Naive B cell (primary cell): ENCODE measurements at regions not wholly inside any gene's neighbourhood (a gene's known extent, or its start where the extent isn't known, plus 50 kb on each side); places are given as distances from the start of the nearest gene placed in this dataset.
"Not testable (repeated sequence)": the region's sequence is repeated elsewhere in the genome, so short reads cannot be mapped to it uniquely, and the experiment has no call there.

Experiments used
- ATAC-seq, 2 donors: fragments of 150-1000 bp; cut with Tn5 transposase; 2 replicates each; pipeline ENCODE4 v1.10.0; 2021; ENCODE audit warnings: low read depth in 2 of 2, mild to moderate bottlenecking in 2 of 2, moderate library complexity in 2 of 2
- DNase-seq: peaks from one replicate; pipeline ENCODE4 v3.0.0; 2022
- H3K27ac Mint-ChIP-seq, 6 donors: one replicate each; pipeline ENCODE4 v1.8.0; 2020 to 2022; ENCODE audit warnings: mild to moderate bottlenecking in 6 of 6, mixed read lengths in 6 of 6, moderate library complexity in 5 of 6, inconsistent platforms in 2 of 6
- H3K27me3 Mint-ChIP-seq, 3 donors: one replicate each; pipeline ENCODE4 v1.8.0; 2021 to 2022; ENCODE audit warnings: mixed read lengths in 3 of 3, mild to moderate bottlenecking in 1 of 3
- H3K36me3 Mint-ChIP-seq, 2 donors: one replicate each; pipeline ENCODE4 v1.8.0; 2020 to 2022; ENCODE audit warnings: mixed read lengths in 2 of 2, inconsistent platforms in 1 of 2, mild to moderate bottlenecking in 1 of 2
- H3K4me1 Mint-ChIP-seq, 3 donors: one replicate each; pipeline ENCODE4 v1.8.0; 2020 to 2022; ENCODE audit warnings: mixed read lengths in 3 of 3, inconsistent platforms in 1 of 3, mild to moderate bottlenecking in 1 of 3, moderate library complexity in 1 of 3
- H3K4me3 Mint-ChIP-seq, 8 donors: one replicate each; pipeline ENCODE4 v1.8.0; 2020 to 2022; ENCODE audit warnings: mild to moderate bottlenecking in 8 of 8, mixed read lengths in 8 of 8, moderate library complexity in 8 of 8, inconsistent platforms in 2 of 8
- H3K9me3 Mint-ChIP-seq, 7 donors: one replicate each; pipeline ENCODE4 v1.8.0; 2020 to 2022; ENCODE audit warnings: mixed read lengths in 7 of 7, mild to moderate bottlenecking in 5 of 7, inconsistent platforms in 2 of 7, moderate library complexity in 1 of 7

DNA sequence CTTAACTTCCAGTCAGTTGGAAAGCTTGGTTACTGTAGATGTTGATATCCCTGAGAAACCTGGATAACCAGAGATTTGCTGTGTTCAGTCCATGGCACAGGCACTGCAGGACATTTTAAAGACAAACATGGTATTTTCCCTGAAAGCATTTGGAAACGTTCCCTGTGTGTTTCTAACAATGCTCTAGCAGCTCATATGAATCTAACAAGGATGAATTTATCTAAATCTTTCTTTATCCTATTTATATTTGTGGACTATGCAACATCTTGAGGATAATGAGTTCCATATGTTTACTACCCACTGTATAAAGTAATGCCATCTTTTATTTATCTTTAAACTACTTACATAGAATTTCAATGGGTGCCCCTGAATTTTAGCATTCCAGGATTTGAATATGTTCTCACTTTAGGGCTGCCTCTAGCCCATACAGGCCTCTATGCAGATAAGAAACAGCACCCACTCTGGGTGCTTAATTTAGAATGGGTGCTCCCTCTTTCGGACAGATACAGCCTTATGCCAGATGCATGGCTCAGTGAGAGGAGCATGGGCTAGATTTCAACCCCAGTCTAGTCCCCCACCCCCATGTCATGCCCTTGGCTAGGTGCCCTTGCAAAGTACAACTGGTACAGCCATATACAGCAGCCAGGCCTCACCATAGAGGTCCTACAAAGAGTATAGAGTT lies 50.6 kb upstream of the NEMP2 start:
- peak overlapping the region in 2 of 6 donors; percentile 17 to 20 for H3K27ac Mint-ChIP-seq
- no peaks in the 10 kb centered on the region for H3K27me3 Mint-ChIP-seq
- no peaks in the 10 kb centered on the region for H3K36me3 Mint-ChIP-seq
- peaks cover 0 to 4% (median 0%) of the 10 kb centered on the region in 3 donors for H3K4me1 Mint-ChIP-seq
- no peak for DNase-seq
- no peak for ATAC-seq
- no peaks in the 10 kb centered on the region for H3K9me3 Mint-ChIP-seq
- H3K4me3 Mint-ChIP-seq = no peak overlapping the region

DNA sequence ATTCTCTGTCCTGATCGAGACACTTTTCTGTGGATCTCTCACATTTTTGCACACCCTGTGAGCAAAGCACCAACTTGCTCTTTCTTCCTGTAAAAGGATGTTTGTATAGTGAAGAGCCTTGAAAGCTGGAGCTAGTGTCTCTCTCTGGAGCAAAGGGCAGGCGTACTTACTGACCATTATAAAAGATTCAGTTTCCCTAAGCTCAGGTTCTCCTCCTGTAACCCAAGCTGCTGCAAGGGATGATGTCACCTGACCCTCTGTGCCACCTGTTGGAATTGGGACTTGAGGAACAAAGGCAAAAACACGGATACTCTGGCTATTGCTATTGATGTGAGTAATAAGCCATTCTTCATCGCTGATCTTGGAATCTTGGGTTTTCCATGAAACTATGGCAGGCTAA lies 52.6 kb upstream of the NEMP2 start:
- ATAC-seq = no peak
- Mint-ChIP-seq H3K4me3 (no peak overlapping the region), H3K27ac (no peak overlapping the region), H3K36me3 (no peaks in the 10 kb centered on the region), H3K27me3 (no peaks in the 10 kb centered on the region), H3K9me3 (no peaks in the 10 kb centered on the region), H3K4me1 (peaks cover 0 to 4% (median 0%) of the 10 kb centered on the region in 3 donors)
- DNase-seq = no peak

DNA sequence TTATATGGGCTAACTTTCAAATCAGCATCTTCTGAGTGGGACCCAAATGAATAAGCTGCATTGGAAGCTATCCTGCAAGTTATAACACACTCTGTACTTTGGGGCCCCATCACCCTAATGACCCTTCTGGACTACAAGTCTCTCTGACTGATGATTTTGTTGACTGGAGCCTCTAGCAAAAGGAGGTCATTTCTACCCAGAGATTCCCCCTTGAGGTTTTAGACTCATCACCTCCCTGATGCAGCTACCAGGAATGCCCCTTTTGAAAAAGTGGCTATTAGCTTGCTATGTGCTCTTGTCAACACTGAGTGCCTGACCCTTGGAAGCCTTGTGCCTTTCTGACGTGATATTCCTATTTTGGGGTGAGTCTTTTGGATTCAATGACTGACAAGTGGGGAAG lies 54.5 kb upstream of the NEMP2 start:
- Mint-ChIP-seq H3K4me3 (no peak overlapping the region), H3K4me1 (no peaks in the 10 kb centered on the region), H3K9me3 (no peaks in the 10 kb centered on the region), H3K36me3 (no peaks in the 10 kb centered on the region), H3K27ac (no peak overlapping the region), H3K27me3 (no peaks in the 10 kb centered on the region)
- DNase-seq (no peak), ATAC-seq (no peak)

DNA sequence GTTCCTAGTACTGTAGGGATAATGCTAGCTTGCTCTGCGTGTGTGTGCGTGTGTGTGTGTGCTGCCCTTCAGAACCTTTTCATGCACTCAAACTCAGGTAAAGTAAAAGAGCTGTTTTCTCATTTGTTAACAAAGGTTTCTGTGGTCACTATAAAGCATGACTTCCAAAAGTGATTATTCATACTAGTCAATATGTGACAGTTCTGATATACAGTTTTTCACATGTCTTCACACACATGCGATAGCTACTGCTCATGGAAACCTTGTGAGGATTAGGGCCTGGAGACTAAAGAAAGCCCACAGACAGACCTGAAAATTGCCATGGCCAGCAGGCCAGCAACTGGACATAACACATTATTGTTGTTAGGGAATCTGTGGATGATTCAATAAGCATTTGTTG lies 56.9 kb upstream of the NEMP2 start:
- ATAC-seq (no peak), DNase-seq (no peak)
- Mint-ChIP-seq H3K4me3 (no peak overlapping the region), H3K9me3 (peaks cover 0 to 2% (median 0%) of the 10 kb centered on the region in 7 donors), H3K27ac (no peak overlapping the region), H3K4me1 (no peaks in the 10 kb centered on the region), H3K27me3 (no peaks in the 10 kb centered on the region), H3K36me3 (no peaks in the 10 kb centered on the region)

DNA sequence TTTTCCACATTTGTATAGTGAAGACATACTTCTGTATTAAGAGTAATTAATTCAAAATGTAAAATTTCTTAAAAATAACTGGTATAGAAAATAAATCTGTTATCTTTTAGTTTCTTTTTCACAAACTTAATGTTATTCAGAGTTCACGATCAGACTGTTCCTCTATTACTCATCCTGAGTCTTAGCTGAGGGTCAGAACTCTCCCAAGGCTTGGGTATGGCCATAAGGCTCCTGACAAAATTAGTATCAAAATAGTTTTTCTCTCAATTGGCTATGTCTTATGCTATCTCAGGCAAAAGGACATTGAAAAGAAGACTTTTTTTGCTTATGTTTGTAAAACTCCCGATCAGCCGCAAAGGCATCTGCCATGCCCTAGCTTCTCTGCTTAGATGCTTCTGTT lies 56.1 kb upstream of the NAB1 start:
- DNase-seq (no peak), ATAC-seq (no peak)
- Mint-ChIP-seq H3K36me3 (no peaks in the 10 kb centered on the region), H3K4me3 (no peak overlapping the region), H3K27me3 (no peaks in the 10 kb centered on the region), H3K9me3 (peaks cover 0 to 2% (median 0%) of the 10 kb centered on the region in 7 donors), H3K4me1 (no peaks in the 10 kb centered on the region), H3K27ac (no peak overlapping the region)

DNA sequence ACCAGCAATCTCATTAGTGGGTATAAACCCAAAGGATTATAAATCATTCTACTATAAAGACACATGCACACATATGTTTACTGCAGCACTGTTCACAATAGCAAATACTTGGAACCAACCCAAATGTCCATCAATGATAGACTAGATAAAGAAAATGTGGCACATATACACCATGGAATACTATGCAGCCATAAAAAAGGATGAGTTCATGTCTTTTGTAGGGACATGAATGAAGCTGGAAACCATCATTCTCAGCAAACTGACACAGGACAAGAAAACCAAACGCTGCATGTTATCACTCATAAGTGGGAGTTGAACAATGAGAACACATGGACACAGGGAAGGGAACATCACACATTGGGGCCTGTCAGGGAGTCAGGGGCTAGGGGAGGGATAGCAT lies 53.0 kb upstream of the NAB1 start:
- H3K9me3 Mint-ChIP-seq, H3K4me3 Mint-ChIP-seq, H3K27ac Mint-ChIP-seq, DNase-seq, H3K36me3 Mint-ChIP-seq, ATAC-seq, H3K27me3 Mint-ChIP-seq, H3K4me1 Mint-ChIP-seq: not testable (repeated sequence)

DNA sequence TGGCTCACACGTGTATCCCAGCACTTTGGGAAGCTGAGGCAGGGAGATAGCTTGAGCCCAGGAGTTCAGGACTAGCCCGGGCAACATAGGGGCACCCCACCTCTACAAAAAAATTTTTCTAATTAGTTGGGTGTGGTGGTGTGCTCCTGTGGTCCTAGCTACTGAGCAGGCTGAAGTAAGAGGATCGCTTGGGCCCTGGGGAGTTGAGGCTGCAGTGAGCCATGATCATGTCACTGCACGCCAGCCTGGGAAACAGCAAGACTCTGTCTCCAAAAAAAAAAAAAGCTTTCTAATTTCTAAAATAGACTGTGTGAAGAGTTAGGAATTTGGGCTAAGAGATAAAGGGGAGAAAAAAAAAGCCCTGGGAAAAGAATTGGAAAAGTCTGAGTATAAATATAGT lies 51.9 kb upstream of the NAB1 start:
- H3K9me3 Mint-ChIP-seq = peaks cover 0 to 2% (median 0%) of the 10 kb centered on the region in 7 donors
- no peaks in the 10 kb centered on the region for H3K27me3 Mint-ChIP-seq

DNA sequence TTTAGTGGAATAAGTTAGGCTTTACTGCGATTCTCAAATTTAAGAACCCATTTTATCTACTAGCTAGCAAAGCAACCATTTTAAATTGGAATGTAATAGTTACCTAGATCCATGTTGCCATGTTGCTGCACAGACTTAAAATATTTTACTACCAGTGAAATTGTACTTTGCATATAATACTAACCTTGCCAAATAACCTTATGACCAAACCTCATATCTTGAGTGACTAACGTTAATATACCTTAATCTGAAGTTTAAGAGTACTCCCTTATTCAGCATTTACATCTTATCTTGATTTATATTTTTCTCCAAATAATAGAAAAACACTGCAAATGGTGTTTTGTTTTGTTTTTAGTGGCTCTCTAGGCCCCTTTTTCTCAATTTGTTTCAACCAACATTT lies 50.3 kb upstream of the NAB1 start:
- peaks cover 0 to 5% (median 3%) of the 10 kb centered on the region in 3 donors for H3K4me1 Mint-ChIP-seq
- H3K9me3 Mint-ChIP-seq = peaks cover 0 to 2% (median 0%) of the 10 kb centered on the region in 7 donors
- H3K27me3 Mint-ChIP-seq = no peaks in the 10 kb centered on the region
- no peaks in the 10 kb centered on the region for H3K36me3 Mint-ChIP-seq
- no peak overlapping the region for H3K27ac Mint-ChIP-seq
- no peak for ATAC-seq
- no peak overlapping the region for H3K4me3 Mint-ChIP-seq
- DNase-seq = no peak

More for the DNA sequence above, 51.9 kb upstream of the NAB1 start:
- no peak for DNase-seq
- ATAC-seq = no peak
- Mint-ChIP-seq H3K4me1 (peaks cover 0 to 5% (median 3%) of the 10 kb centered on the region in 3 donors), H3K27ac (peak overlapping the region in 3 of 6 donors; percentile 19 to 74 (median 43)), H3K4me3 (no peak overlapping the region), H3K36me3 (no peaks in the 10 kb centered on the region)

DNA sequence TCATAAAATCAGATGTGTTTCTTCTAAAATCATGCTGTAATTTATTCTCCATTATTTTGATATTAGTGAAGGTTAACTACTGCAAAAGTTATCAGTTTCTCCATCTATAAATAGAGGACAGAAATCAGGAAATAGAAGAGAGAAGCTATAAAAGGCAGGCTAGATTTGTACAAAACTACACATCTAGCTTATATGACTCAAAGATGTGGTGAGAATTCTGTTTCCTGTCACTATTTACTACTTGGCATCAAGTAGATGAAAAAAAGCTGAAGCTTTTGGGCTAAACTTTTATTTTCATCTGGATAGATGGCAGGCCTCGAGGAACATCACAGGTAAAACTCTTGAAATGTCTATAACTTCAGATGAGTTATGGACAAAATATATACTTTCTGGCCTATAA lies 49.8 kb upstream of the NAB1 start:
- Mint-ChIP-seq H3K4me3 (no peak overlapping the region), H3K27ac (no peak overlapping the region)
- DNase-seq = no peak

More for the DNA sequence above, 49.8 kb upstream of the NAB1 start:
- no peaks in the 10 kb centered on the region for H3K36me3 Mint-ChIP-seq
- H3K9me3 Mint-ChIP-seq = peaks cover 0 to 2% (median 0%) of the 10 kb centered on the region in 7 donors
- peaks cover 0 to 5% (median 3%) of the 10 kb centered on the region in 3 donors for H3K4me1 Mint-ChIP-seq
- H3K27me3 Mint-ChIP-seq = no peaks in the 10 kb centered on the region
- ATAC-seq = no peak
